ENCODE measurements at regions not wholly inside any gene's neighbourhood (a gene's known extent, or its start where the extent isn't known, plus 50 kb on each side); places are given as distances from the start of the nearest gene placed in this dataset.

- H3K4me3 ChIP-seq (ENCODE audit: insufficient read depth, low read depth, low read length) = no peak overlapping the region
- POLR2A ChIA-PET (ENCODE audit: unreplicated experiment) = no interaction called here
- CTCF ChIA-PET = no interaction called here
- no TSS peak for BruUV-seq (replicated peaks)
- H3K56ac ChIP-seq (ENCODE audit: extremely low read depth, insufficient read depth, low read length) = no peak overlapping the region
- no peaks in the 10 kb centered on the region for H3K9me1 ChIP-seq (ENCODE audit: insufficient read depth, low read length)
- no peaks in the 10 kb centered on the region for H3K79me1 ChIP-seq (ENCODE audit: low read depth in 1 of 2, low read length in 2 of 2)
- H3K4ac ChIP-seq (ENCODE audit: low read depth, low read length) = no peak overlapping the region
- no peaks in the 10 kb centered on the region for H3K27me3 ChIP-seq (ENCODE audit: control insufficient read depth, insufficient read depth, low read length)
- no peak overlapping the region for H2AK5ac ChIP-seq (ENCODE audit: low read depth, low read length)
- no peak overlapping the region for H3K23ac ChIP-seq (ENCODE audit: low read depth, low read length)
- H4K20me1 ChIP-seq (ENCODE audit: insufficient read depth, low read length) = no peaks in the 10 kb centered on the region
- H3K18ac ChIP-seq (ENCODE audit: low read depth, low read length) = no peak overlapping the region
- H4K5ac ChIP-seq (ENCODE audit: low read depth, low read length) = no peak overlapping the region
- H3K27ac ChIP-seq (ENCODE audit: insufficient read depth, low read length) = no peak overlapping the region
- no peaks in the 10 kb centered on the region for H3K4me1 ChIP-seq (ENCODE audit: control insufficient read depth, insufficient read depth, low read length)
- no peak overlapping the region for H3K9ac ChIP-seq (ENCODE audit: low read depth, low read length)
- in situ Hi-C loops (cut with MboI; ENCODE audit: low sequenced_read_pairs) (no loop called here), intact Hi-C loops (cut with micrococcal nuclease) (no loop called here), dilution Hi-C loops (cut with HindIII; ENCODE audit: low sequenced_read_pairs, unreplicated experiment) (no loop called here)
- no peak overlapping the region for H2AFZ ChIP-seq (replicated peaks; ENCODE audit: low read length, poor library complexity)
- H2BK20ac ChIP-seq (ENCODE audit: low read depth, low read length) = no peak overlapping the region
- no peak overlapping the region for H4K8ac ChIP-seq (ENCODE audit: low read depth in 2 of 2, low read length in 2 of 2)
- H2BK5ac ChIP-seq (ENCODE audit: low read depth, low read length, poor library complexity, severe bottlenecking) = no peak overlapping the region
- H2AK9ac ChIP-seq (replicated peaks; ENCODE audit: low read depth, low read length, poor library complexity) = no peak overlapping the region
- no peaks in the 10 kb centered on the region for H3K36me3 ChIP-seq (ENCODE audit: control insufficient read depth, insufficient read depth, low read length)
- no peak overlapping the region for H2BK120ac ChIP-seq (ENCODE audit: low read depth, low read length)
- no peak overlapping the region for H3K4me2 ChIP-seq (ENCODE audit: low read depth, low read length)
- TF ChIP-seq NFE2L2 (IDR thresholded peaks at IDR 0.05; ENCODE audit: low read depth, low read length) = no peak
- no peak for TF ChIP-seq FOS (IDR thresholded peaks at IDR 0.05; ENCODE audit: low read depth, low read length)
- TF ChIP-seq RCOR1 (IDR thresholded peaks at IDR 0.05; ENCODE audit: insufficient replicate concordance, low read length) = no peak
- no peak for TF ChIP-seq MAZ (IDR thresholded peaks at IDR 0.05; ENCODE audit: borderline replicate concordance, low read depth, low read length)
- no peak for TF ChIP-seq SMC3 (IDR thresholded peaks at IDR 0.05; ENCODE audit: low read depth, low read length)
- no peak for TF ChIP-seq POLR2A (IDR thresholded peaks at IDR 0.05; ENCODE audit: low read depth, low read length)
- no peak for TF ChIP-seq BHLHE40 (IDR thresholded peaks at IDR 0.05; ENCODE audit: low read depth, low read length)
- TF ChIP-seq, protein P1, sequence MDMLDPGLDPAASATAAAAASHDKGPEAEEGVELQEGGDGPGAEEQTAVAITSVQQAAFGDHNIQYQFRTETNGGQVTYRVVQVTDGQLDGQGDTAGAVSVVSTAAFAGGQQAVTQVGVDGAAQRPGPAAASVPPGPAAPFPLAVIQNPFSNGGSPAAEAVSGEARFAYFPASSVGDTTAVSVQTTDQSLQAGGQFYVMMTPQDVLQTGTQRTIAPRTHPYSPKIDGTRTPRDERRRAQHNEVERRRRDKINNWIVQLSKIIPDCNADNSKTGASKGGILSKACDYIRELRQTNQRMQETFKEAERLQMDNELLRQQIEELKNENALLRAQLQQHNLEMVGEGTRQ (IDR thresholded peaks at IDR 0.05; ENCODE audit: low read depth, low read length) = no peak
- TF ChIP-seq RFX5 (IDR thresholded peaks at IDR 0.05; ENCODE audit: low read depth, low read length) = no peak
- TF ChIP-seq MAFK (IDR thresholded peaks at IDR 0.05; ENCODE audit: low read depth, low read length) = no peak
- TF ChIP-seq CHD1 (IDR thresholded peaks at IDR 0.05; ENCODE audit: low read depth, low read length) = no peak
- TF ChIP-seq ELK1 (IDR thresholded peaks at IDR 0.05; ENCODE audit: borderline replicate concordance, low read depth, low read length) = no peak
- no peak for TF ChIP-seq MXI1 (IDR thresholded peaks at IDR 0.05; ENCODE audit: borderline replicate concordance, low read depth, low read length)
- no peak for TF ChIP-seq RAD21 (IDR thresholded peaks at IDR 0.05; ENCODE audit: low read length)
- no peak overlapping the region for H4K91ac ChIP-seq (ENCODE audit: insufficient read depth, low read depth, low read length)
- ATAC-seq (ENCODE audit: low read depth) (no peak), DNase-seq (no peak)
- H2BK15ac ChIP-seq (ENCODE audit: low read depth, low read length) = no peak overlapping the region
- no peak overlapping the region for H3K14ac ChIP-seq (replicated peaks; ENCODE audit: low read depth, low read length)
- no peaks in the 10 kb centered on the region for H3K9me3 ChIP-seq (ENCODE audit: control insufficient read depth, insufficient read depth, low read length)
Observed at GRCh38 chr11:80860632-80861031, 1419.8 kb upstream of the TENM4 start.
